Endothelial cell (in vitro differentiated cells): ENCODE measurements at regions not wholly inside any gene's neighbourhood (a gene's known extent, or its start where the extent isn't known, plus 50 kb on each side); places are given as distances from the start of the nearest gene placed in this dataset.

ENCODE experiments used
- DNase-seq: peaks from one replicate; pipeline ENCODE4 v3.0.0; 2021; ENCODE audit warnings: low spot score
- H3K27ac Mint-ChIP-seq: one replicate; pipeline ENCODE4 v1.8.0; 2021; ENCODE audit warnings: mixed read lengths, inconsistent platforms; ENCODE audit not compliant: unreplicated experiment
- H3K27me3 Mint-ChIP-seq: one replicate; pipeline ENCODE4 v1.8.0; 2021; ENCODE audit warnings: mild to moderate bottlenecking, moderate library complexity, mixed read lengths, inconsistent platforms; ENCODE audit not compliant: unreplicated experiment
- H3K36me3 Mint-ChIP-seq: one replicate; pipeline ENCODE4 v1.8.0; 2021; ENCODE audit warnings: mild to moderate bottlenecking, low read depth, mixed read lengths, inconsistent platforms; ENCODE audit not compliant: unreplicated experiment
- H3K4me1 Mint-ChIP-seq: one replicate; pipeline ENCODE4 v1.8.0; 2021; ENCODE audit warnings: mild to moderate bottlenecking, mixed read lengths, inconsistent platforms; ENCODE audit not compliant: unreplicated experiment
- H3K4me3 Mint-ChIP-seq: one replicate; pipeline ENCODE4 v1.8.0; 2021; ENCODE audit warnings: mild to moderate bottlenecking, mixed read lengths, inconsistent platforms; ENCODE audit not compliant: unreplicated experiment
- H3K9me3 Mint-ChIP-seq: one replicate; pipeline ENCODE4 v1.8.0; 2021; ENCODE audit warnings: mixed read lengths, inconsistent platforms; ENCODE audit not compliant: unreplicated experiment
- CTCF ChIP-seq: fragments of 200-600 bp; sonication (generic); IDR thresholded peaks from one replicate; pipeline ENCODE4 v1.5.0; 2021; ENCODE audit warnings: antibody characterized with exemption; ENCODE audit not compliant: unreplicated experiment

GRCh38 chr4:79175716-79176115 lies 150.1 kb downstream of the NAA11 start:
- H3K36me3 Mint-ChIP-seq, result no peaks in the 10 kb centered on the region
- no peaks in the 10 kb centered on the region for H3K4me1 Mint-ChIP-seq
- no peaks in the 10 kb centered on the region for H3K27me3 Mint-ChIP-seq
- no peak overlapping the region for H3K27ac Mint-ChIP-seq
- TF ChIP-seq CTCF, result no peak
- DNase-seq, result no peak
- no peaks in the 10 kb centered on the region for H3K9me3 Mint-ChIP-seq
- H3K4me3 Mint-ChIP-seq, result no peak overlapping the region

GRCh38 chr4:79174490-79175252 lies 151.2 kb downstream of the NAA11 start:
- Mint-ChIP-seq H3K27me3 (no peaks in the 10 kb centered on the region), H3K9me3 (no peaks in the 10 kb centered on the region), H3K27ac (no peak overlapping the region), H3K4me3 (no peak overlapping the region), H3K36me3 (peaks cover 1% of the 10 kb centered on the region), H3K4me1 (no peaks in the 10 kb centered on the region)
- no peak for TF ChIP-seq CTCF
- no peak for DNase-seq

- H3K4me1 Mint-ChIP-seq, result no peaks in the 10 kb centered on the region
- TF ChIP-seq CTCF, result no peak
- H3K9me3 Mint-ChIP-seq, result no peaks in the 10 kb centered on the region
- H3K36me3 Mint-ChIP-seq, result peaks cover 5% of the 10 kb centered on the region
- DNase-seq, result no peak
- no peak overlapping the region for H3K4me3 Mint-ChIP-seq
- no peak overlapping the region for H3K27ac Mint-ChIP-seq
- H3K27me3 Mint-ChIP-seq, result no peaks in the 10 kb centered on the region
Observed at GRCh38 chr4:79173186-79173585, 152.7 kb downstream of the NAA11 start.

- TF ChIP-seq CTCF, result no peak
- H3K4me1 Mint-ChIP-seq, result peaks cover 4% of the 10 kb centered on the region
- no peak overlapping the region for H3K27ac Mint-ChIP-seq
- H3K36me3 Mint-ChIP-seq, result peaks cover 5% of the 10 kb centered on the region
- peaks cover 2% of the 10 kb centered on the region for H3K27me3 Mint-ChIP-seq
- H3K4me3 Mint-ChIP-seq, result no peak overlapping the region
- no peaks in the 10 kb centered on the region for H3K9me3 Mint-ChIP-seq
- DNase-seq, result no peak
Observed at GRCh38 chr4:79170077-79170476, 155.8 kb downstream of the NAA11 start.

- no peak overlapping the region for H3K4me3 Mint-ChIP-seq
Observed at GRCh38 chr4:79164907-79165610, 160.8 kb downstream of the NAA11 start.

More at GRCh38 chr4:79164907-79165610, 160.8 kb downstream of the NAA11 start:
- peaks cover 5% of the 10 kb centered on the region for H3K36me3 Mint-ChIP-seq
- H3K27ac Mint-ChIP-seq, result no peak overlapping the region
- DNase-seq, result no peak
- no peaks in the 10 kb centered on the region for H3K9me3 Mint-ChIP-seq
- H3K27me3 Mint-ChIP-seq, result peaks cover 2% of the 10 kb centered on the region
- no peak for TF ChIP-seq CTCF
- peaks cover 7% of the 10 kb centered on the region for H3K4me1 Mint-ChIP-seq
